Mesendoderm (in vitro differentiated cells): ENCODE measurements at regions not wholly inside any gene's neighbourhood (a gene's known extent, or its start where the extent isn't known, plus 50 kb on each side); places are given as distances from the start of the nearest gene placed in this dataset.

Source experiments
- DNase-seq: peaks from one replicate; pipeline ENCODE4 v3.0.0; 2013
- H2AK5ac ChIP-seq: 2 replicates; pipeline ENCODE4 v1.6.1; 2013; ENCODE audit warnings: low read length, inconsistent platforms
- H2BK120ac ChIP-seq: 2 replicates; pipeline ENCODE4 v1.6.1; 2013; ENCODE audit warnings: low read depth, mild to moderate bottlenecking, low read length, moderate library complexity, mixed read lengths
- H2BK15ac ChIP-seq: replicated peaks from 2 replicates; pipeline ENCODE4 v1.6.1; 2013; ENCODE audit warnings: low read depth, mild to moderate bottlenecking, moderate library complexity
- H2BK5ac ChIP-seq: 2 replicates; pipeline ENCODE4 v1.6.1; 2013; ENCODE audit warnings: low read length, inconsistent platforms
- H3K18ac ChIP-seq: 2 replicates; pipeline ENCODE4 v1.6.1; 2013; ENCODE audit warnings: mild to moderate bottlenecking, low read length, mixed read lengths
- H3K23ac ChIP-seq: one replicate; pipeline ENCODE4 v1.6.1; 2013; ENCODE audit warnings: low read length
- H3K27ac ChIP-seq: 2 replicates; pipeline ENCODE4 v1.5.1; 2013; ENCODE audit warnings: low read depth, mild to moderate bottlenecking, inconsistent platforms, low read length, moderate library complexity
- H3K27me3 ChIP-seq: 2 replicates; pipeline ENCODE4 v1.6.1; 2013; ENCODE audit warnings: low read length, control low read depth, mild to moderate bottlenecking, inconsistent platforms; ENCODE audit not compliant: insufficient read depth, poor library complexity
- H3K36me3 ChIP-seq: 2 replicates; pipeline ENCODE4 v1.6.1; 2013; ENCODE audit warnings: low read length, inconsistent platforms; ENCODE audit not compliant: control insufficient read depth, insufficient read depth
- H3K4ac ChIP-seq: one replicate; pipeline ENCODE4 v1.6.1; 2013; ENCODE audit warnings: low read depth, mild to moderate bottlenecking, low read length, moderate library complexity
- H3K4me1 ChIP-seq: 2 replicates; pipeline ENCODE4 v1.6.1; 2013; ENCODE audit warnings: low read depth, low read length, inconsistent platforms; ENCODE audit not compliant: control insufficient read depth
- H3K4me2 ChIP-seq: 2 replicates; pipeline ENCODE4 v1.6.1; 2013; ENCODE audit warnings: low read length
- H3K4me3 ChIP-seq: 2 replicates; pipeline ENCODE4 v1.5.1; 2013; ENCODE audit warnings: mild to moderate bottlenecking, low read length
- H3K56ac ChIP-seq: one replicate; pipeline ENCODE4 v1.6.1; 2013; ENCODE audit warnings: low read length
- H3K79me1 ChIP-seq: 2 replicates; pipeline ENCODE4 v1.6.1; 2013; ENCODE audit warnings: low read length, inconsistent platforms
- H3K79me2 ChIP-seq: 2 replicates; pipeline ENCODE4 v1.6.1; 2013; ENCODE audit warnings: mild to moderate bottlenecking, low read length; ENCODE audit not compliant: control insufficient read depth, insufficient read depth
- H3K9ac ChIP-seq: 2 replicates; pipeline ENCODE4 v1.6.1; 2013; ENCODE audit warnings: low read length, inconsistent platforms
- H4K5ac ChIP-seq: one replicate; pipeline ENCODE4 v1.6.1; 2013; ENCODE audit warnings: low read length
- H4K8ac ChIP-seq: one replicate; pipeline ENCODE4 v1.6.1; 2013; ENCODE audit warnings: low read depth, mild to moderate bottlenecking, control low read depth, low read length, moderate library complexity
- WGBS: extraction: QIAGEN DNeasy Blood & Tissue Kit; methylation state at CpG from one replicate; pipeline ENCODE4 v1.1.7; 2013; ENCODE audit warnings: low lambda C conversion rate, missing lambda C conversion rate; ENCODE audit not compliant: insufficient coverage; ENCODE audit errors: extremely low coverage; 5-methylcytosine and 5-hydroxymethylcytosine counted together

DNA sequence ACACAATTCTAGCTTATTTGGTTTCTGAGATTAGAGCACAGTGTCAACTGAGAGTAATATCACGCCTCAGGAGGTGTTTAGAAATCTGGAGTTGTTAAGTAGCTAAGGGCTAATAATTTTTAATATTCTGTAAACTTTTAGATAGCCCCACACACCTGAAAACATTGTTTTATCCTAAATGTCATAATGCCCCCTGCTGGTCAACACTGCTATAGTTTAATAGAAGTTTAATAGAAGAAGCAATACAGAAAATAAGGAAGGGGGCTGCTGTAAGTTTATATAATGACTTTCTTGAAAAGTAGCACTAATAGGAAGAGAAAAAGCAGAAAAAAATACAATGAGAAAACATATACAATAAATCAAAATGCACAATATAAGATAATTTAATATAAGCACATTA lies 516.4 kb upstream of the PCDH11Y start:
- Histone ChIP-seq H3K79me1 (no peaks in the 10 kb centered on the region), H3K79me2 (no peaks in the 10 kb centered on the region), H4K5ac (no peak overlapping the region), H2BK5ac (no peak overlapping the region), H4K8ac (no peak overlapping the region), H3K4me3 (no peak overlapping the region), H3K4me2 (no peak overlapping the region), H3K23ac (no peak overlapping the region), H3K9ac (no peak overlapping the region), H3K56ac (no peak overlapping the region), H3K27me3 (no peaks in the 10 kb centered on the region), H2AK5ac (no peak overlapping the region), H3K18ac (no peak overlapping the region), H3K27ac (no peak overlapping the region), H3K4me1 (no peaks in the 10 kb centered on the region), H2BK120ac (no peak overlapping the region), H3K4ac (no peak overlapping the region), H3K36me3 (no peaks in the 10 kb centered on the region), H2BK15ac (no peak overlapping the region)
- DNase-seq = peak; percentile 27
- WGBS = no CpG with 5 or more reads among the region's 1 CpG
